BLaER1 treated with 17β-estradiol and CSF1 and Interleukin-3, amounts not matched to agents 10 nM and 100 nM (cell line): ENCODE measurements at regions not wholly inside any gene's neighbourhood (a gene's known extent, or its start where the extent isn't known, plus 50 kb on each side); places are given as distances from the start of the nearest gene placed in this dataset.
A peak's percentile ranks its signal among the peaks of the same experiment; 100 is the strongest.

Experiments used
- H3K27ac ChIP-seq, 11 experiments: shearing (Covaris generic); formaldehyde crosslinking; 2 replicates each; pipeline ENCODE4 v1.8.1; 2022
- H3K27me3 ChIP-seq, 11 experiments: shearing (Covaris generic); formaldehyde crosslinking; 2 replicates each; pipeline ENCODE4 v1.8.1; 2022
- H3K36me3 ChIP-seq, 11 experiments: shearing (Covaris generic); formaldehyde crosslinking; 2 replicates each; pipeline ENCODE4 v1.8.1; 2022
- H3K4me1 ChIP-seq, 10 experiments: shearing (Covaris generic); formaldehyde crosslinking; 2 replicates each; pipeline ENCODE4 v1.8.1; 2022
- H3K4me2 ChIP-seq, 11 experiments: shearing (Covaris generic); formaldehyde crosslinking; 2 replicates each; pipeline ENCODE4 v1.8.1; 2022
- H3K4me3 ChIP-seq, 10 experiments: shearing (Covaris generic); formaldehyde crosslinking; 2 replicates each; pipeline ENCODE4 v1.8.1; 2022
- H3K9ac ChIP-seq, 11 experiments: shearing (Covaris generic); formaldehyde crosslinking; 2 replicates each; pipeline ENCODE4 v1.8.1; 2022
- H3K9me3 ChIP-seq, 11 experiments: shearing (Covaris generic); formaldehyde crosslinking; replicated peaks in 1 of 11; 2 replicates each; pipeline ENCODE4 v1.8.1; 2022
- H4K20me1 ChIP-seq, 11 experiments: shearing (Covaris generic); formaldehyde crosslinking; 2 replicates each; pipeline ENCODE4 v1.8.1; 2022
- Cebpa-rat ChIP-seq, 11 experiments: shearing (Covaris generic); IDR thresholded peaks; 2 replicates each; pipeline ENCODE4 v1.8.1; 2022

DNA sequence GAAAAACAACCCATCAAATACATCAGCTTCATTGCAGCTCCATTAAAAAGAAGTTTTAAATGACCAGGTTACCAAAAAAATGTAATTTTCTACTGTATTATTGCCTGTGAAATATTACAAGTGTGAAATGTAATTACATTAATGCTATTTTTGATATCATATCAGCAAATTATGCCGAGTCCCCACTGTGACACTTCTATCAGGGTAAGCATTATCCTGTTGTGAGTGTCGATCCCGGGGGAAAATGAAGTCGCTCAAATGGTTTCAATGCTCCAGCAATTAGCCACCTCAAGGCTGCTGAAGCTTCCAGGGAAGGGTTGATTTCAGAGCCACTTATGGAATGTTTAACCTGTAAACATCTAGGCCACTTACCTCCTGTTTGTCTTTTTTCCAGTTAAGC is 70.4 kb downstream of the RCN1 start:
- Histone ChIP-seq H3K27ac (no peak overlapping the region), H3K9me3 (peaks cover 0 to 10% (median 0%) of the 10 kb centered on the region in 11 experiments; a peak in 4 of 22 replicates), H3K4me3 (no peak overlapping the region), H3K4me1 (no peaks in the 10 kb centered on the region), H3K9ac (no peak overlapping the region), H3K4me2 (no peak overlapping the region), H3K27me3 (no peaks in the 10 kb centered on the region), H4K20me1 (no peaks in the 10 kb centered on the region), H3K36me3 (no peaks in the 10 kb centered on the region)
- TF ChIP-seq Cebpa-rat (IDR thresholded peaks at IDR 0.05): no peak

GRCh38 chr11:32162351-32162750 is 71.5 kb downstream of the RCN1 start:
- Histone ChIP-seq H3K9ac (no peak overlapping the region), H3K27ac (no peak overlapping the region), H4K20me1 (no peaks in the 10 kb centered on the region), H3K4me3 (no peak overlapping the region), H3K9me3 (0 out of 22 replicates have a peak, but pooled peaks cover 0 to 2% (median 0%) of the 10 kb centered on the region in 11 experiments), H3K4me1 (no peaks in the 10 kb centered on the region), H3K4me2 (no peak overlapping the region), H3K27me3 (no peaks in the 10 kb centered on the region), H3K36me3 (no peaks in the 10 kb centered on the region)
- no peak for TF ChIP-seq Cebpa-rat (IDR thresholded peaks at IDR 0.05)

DNA sequence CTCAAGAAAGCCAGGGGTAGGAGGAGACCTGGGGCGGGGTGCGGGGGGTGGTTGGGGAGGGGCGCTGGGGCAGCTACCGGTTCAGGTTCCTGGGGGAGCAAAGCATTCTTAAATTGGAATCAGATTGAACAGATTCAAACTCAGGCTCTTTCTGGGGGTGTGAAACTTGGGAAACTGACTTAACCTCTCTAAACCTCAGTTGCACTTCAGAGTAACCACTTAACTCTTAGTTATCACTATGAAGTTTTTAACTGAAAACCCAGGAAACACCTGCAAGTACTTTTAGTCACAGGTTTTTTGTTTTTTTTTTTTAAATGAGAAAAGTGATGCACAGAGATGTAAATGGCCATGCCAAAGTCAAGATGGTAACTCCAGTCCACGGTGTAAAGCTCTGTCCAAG is 72.0 kb downstream of the RCN1 start:
- Histone ChIP-seq H3K4me3 (no peak overlapping the region), H3K9me3 (no peaks in the 10 kb centered on the region), H3K27ac (no peak overlapping the region), H3K9ac (no peak overlapping the region), H3K36me3 (no peaks in the 10 kb centered on the region), H4K20me1 (no peaks in the 10 kb centered on the region), H3K27me3 (no peaks in the 10 kb centered on the region), H3K4me2 (no peak overlapping the region), H3K4me1 (no peaks in the 10 kb centered on the region)
- TF ChIP-seq Cebpa-rat (IDR thresholded peaks at IDR 0.05): no peak

- Histone ChIP-seq H3K36me3 (no peaks in the 10 kb centered on the region), H3K4me3 (no peak overlapping the region), H3K27me3 (no peaks in the 10 kb centered on the region), H3K9me3 (no peaks in the 10 kb centered on the region), H4K20me1 (no peaks in the 10 kb centered on the region), H3K4me1 (no peaks in the 10 kb centered on the region), H3K9ac (no peak overlapping the region), H3K27ac (no peak overlapping the region), H3K4me2 (no peak overlapping the region)
- no peak for TF ChIP-seq Cebpa-rat (IDR thresholded peaks at IDR 0.05)
Measured at GRCh38 chr11:32163557-32163956, 72.7 kb downstream of the RCN1 start.

GRCh38 chr11:32164836-32165235 is 74.0 kb downstream of the RCN1 start:
- Histone ChIP-seq H3K4me3 (no peak overlapping the region), H3K27ac (no peak overlapping the region), H3K9me3 (no peaks in the 10 kb centered on the region), H3K4me2 (no peak overlapping the region), H3K27me3 (no peaks in the 10 kb centered on the region), H4K20me1 (no peaks in the 10 kb centered on the region), H3K36me3 (no peaks in the 10 kb centered on the region), H3K9ac (no peak overlapping the region), H3K4me1 (no peaks in the 10 kb centered on the region)
- TF ChIP-seq Cebpa-rat (IDR thresholded peaks at IDR 0.05): no peak

- no peaks in the 10 kb centered on the region for H4K20me1 ChIP-seq
- no peak overlapping the region for H3K4me3 ChIP-seq
- no peaks in the 10 kb centered on the region for H3K36me3 ChIP-seq
- H3K9me3 ChIP-seq: no peaks in the 10 kb centered on the region
- no peak overlapping the region for H3K4me2 ChIP-seq
- H3K27ac ChIP-seq: no peak overlapping the region
- no peak overlapping the region for H3K9ac ChIP-seq
- TF ChIP-seq Cebpa-rat (IDR thresholded peaks at IDR 0.05): no peak
- H3K27me3 ChIP-seq: no peaks in the 10 kb centered on the region
- peaks cover 12 to 20% (median 15%) of the 10 kb centered on the region in 10 experiments for H3K4me1 ChIP-seq
Measured at GRCh38 chr11:32168924-32169323, 78.0 kb downstream of the RCN1 start.

- H3K4me2 ChIP-seq: peak overlapping the region; percentile 45 to 76 (median 62)
- no peaks in the 10 kb centered on the region for H3K36me3 ChIP-seq
- peak overlapping the region in 3 of 11 experiments; percentile 7 to 31 (median 23); a peak in 2 of 22 replicates for H3K27ac ChIP-seq
- H3K4me3 ChIP-seq: peak overlapping the region in 4 of 10 experiments; percentile 24 to 40 (median 34); a peak in 5 of 20 replicates
- peak overlapping the region in 5 of 11 experiments; percentile 22 to 48 (median 42); a peak in 5 of 22 replicates for H3K9ac ChIP-seq
- no peak for TF ChIP-seq Cebpa-rat (IDR thresholded peaks at IDR 0.05)
- peaks cover 12 to 20% (median 15%) of the 10 kb centered on the region in 10 experiments for H3K4me1 ChIP-seq
- no peaks in the 10 kb centered on the region for H4K20me1 ChIP-seq
- no peaks in the 10 kb centered on the region for H3K27me3 ChIP-seq
- H3K9me3 ChIP-seq: no peaks in the 10 kb centered on the region
Measured at GRCh38 chr11:32171445-32171844, 80.6 kb downstream of the RCN1 start.

GRCh38 chr11:32172041-32172847 is 81.4 kb downstream of the RCN1 start:
- no peaks in the 10 kb centered on the region for H3K36me3 ChIP-seq
- H3K4me2 ChIP-seq: peak overlapping the region; percentile 45 to 76 (median 62)
- no peak for TF ChIP-seq Cebpa-rat (IDR thresholded peaks at IDR 0.05)
- peak overlapping the region in 8 of 11 experiments; percentile 15 to 48 (median 31); a peak in 8 of 22 replicates for H3K9ac ChIP-seq
- H4K20me1 ChIP-seq: no peaks in the 10 kb centered on the region
- H3K4me3 ChIP-seq: peak overlapping the region in 4 of 10 experiments; percentile 24 to 40 (median 34); a peak in 6 of 20 replicates
- H3K9me3 ChIP-seq: no peaks in the 10 kb centered on the region
- H3K4me1 ChIP-seq: peaks cover 12 to 20% (median 15%) of the 10 kb centered on the region in 10 experiments
- H3K27ac ChIP-seq: peak overlapping the region in 6 of 11 experiments; percentile 7 to 31 (median 18); a peak in 6 of 22 replicates
- H3K27me3 ChIP-seq: no peaks in the 10 kb centered on the region

DNA sequence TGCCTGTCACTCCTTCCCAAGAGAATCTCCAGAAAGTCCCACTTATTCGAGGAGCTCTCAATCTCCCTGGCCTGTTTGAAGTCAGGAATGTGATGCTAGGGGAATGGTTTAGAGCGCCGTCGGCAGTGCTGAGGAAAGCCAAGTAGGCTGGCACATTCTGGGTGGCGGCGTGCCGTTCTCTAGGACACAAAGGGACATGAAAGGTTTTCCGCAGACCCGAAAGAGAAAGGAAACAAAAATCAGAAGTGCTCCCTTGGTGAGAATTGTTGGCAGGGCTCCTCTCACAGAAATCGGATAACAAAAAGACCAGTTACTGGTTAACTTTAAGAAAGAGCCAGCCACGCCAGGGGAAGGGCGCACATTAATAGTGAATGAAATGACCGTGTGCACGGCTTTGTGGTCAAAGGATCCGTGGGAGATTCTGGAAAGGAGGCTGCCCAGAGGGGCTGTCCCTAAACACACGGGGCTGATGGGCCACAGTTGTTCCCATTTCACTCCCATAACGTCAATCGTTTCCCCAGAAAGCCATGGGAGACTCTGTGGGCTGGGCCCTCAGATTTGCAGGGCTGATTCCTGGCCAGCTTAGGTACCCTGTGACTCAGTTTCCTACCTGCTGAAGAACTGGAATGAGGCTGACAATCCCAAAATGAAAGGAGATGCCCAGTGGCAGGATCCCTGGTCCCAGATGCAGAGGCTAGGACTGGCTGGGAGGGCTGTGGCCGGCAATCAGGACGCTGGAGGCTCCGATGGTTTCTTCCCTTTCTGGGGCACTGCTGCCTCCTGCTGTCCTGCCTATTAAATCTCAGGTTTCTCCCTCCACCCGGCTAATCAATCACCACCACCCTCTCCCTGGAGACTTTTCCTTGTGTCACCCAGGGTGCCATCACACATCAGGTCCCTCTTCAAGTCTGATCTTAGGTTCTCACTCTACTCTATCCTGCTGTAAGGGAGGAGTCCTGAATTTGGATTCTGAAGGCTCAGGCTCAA is 82.3 kb downstream of the RCN1 start:
- H3K4me2 ChIP-seq: 0 out of 22 replicates have a peak overlapping the region, but pooled peaks of 1 of the 11 experiments have one; percentile 57

More for the DNA sequence above, 82.3 kb downstream of the RCN1 start:
- Histone ChIP-seq H4K20me1 (no peaks in the 10 kb centered on the region), H3K9me3 (no peaks in the 10 kb centered on the region), H3K4me1 (peaks cover 12 to 24% (median 18%) of the 10 kb centered on the region in 10 experiments), H3K27me3 (no peaks in the 10 kb centered on the region), H3K9ac (0 out of 22 replicates have a peak overlapping the region, but pooled peaks of 1 of the 11 experiments have one; percentile 48), H3K27ac (no peak overlapping the region), H3K4me3 (no peak overlapping the region), H3K36me3 (no peaks in the 10 kb centered on the region)
- no peak for TF ChIP-seq Cebpa-rat (IDR thresholded peaks at IDR 0.05)
